Fibroblast of lung (primary cell): ENCODE measurements at regions not wholly inside any gene's neighbourhood (a gene's known extent, or its start where the extent isn't known, plus 50 kb on each side); places are given as distances from the start of the nearest gene placed in this dataset.

ENCODE experiments used
- DNase-seq, 2 donors: peaks; one replicate each; pipeline versions ENCODE4 v3.0.0 to v3.0.0-alpha.2; 2010; ENCODE audit warnings: low read depth in 2 of 2
- H2AFZ ChIP-seq: 2 replicates; pipeline ENCODE4 v1.5.1; 2012; ENCODE audit warnings: low read length, control low read depth, inconsistent platforms
- H3K27ac ChIP-seq: 2 replicates; pipeline ENCODE4 v1.5.1; 2011; ENCODE audit warnings: low read length, control low read depth; ENCODE audit not compliant: insufficient read depth
- H3K27me3 ChIP-seq: 2 replicates; pipeline ENCODE4 v1.5.1; 2011; ENCODE audit warnings: mild to moderate bottlenecking, low read length; ENCODE audit not compliant: control insufficient read depth, insufficient read depth
- H3K36me3 ChIP-seq: 2 replicates; pipeline ENCODE4 v1.5.1; 2011; ENCODE audit warnings: low read length; ENCODE audit not compliant: control insufficient read depth, insufficient read depth
- H3K4me1 ChIP-seq: 2 replicates; pipeline ENCODE4 v1.5.1; 2011; ENCODE audit warnings: low read length; ENCODE audit not compliant: control insufficient read depth, insufficient read depth; ENCODE audit errors: extremely low read depth
- H3K4me2 ChIP-seq: 2 replicates; pipeline ENCODE4 v1.5.1; 2011; ENCODE audit warnings: low read length, control low read depth; ENCODE audit not compliant: insufficient read depth; ENCODE audit errors: extremely low read depth
- H3K4me3 ChIP-seq, 4 experiments: fragments of 200-600 bp in 1 of 4; sonication (generic) in 1 of 4; replicated peaks in 1 of 4; 2 replicates each; pipeline ENCODE4 v1.5.1; 2011 to 2016; ENCODE audit warnings: low read length in 4 of 4, low read depth in 3 of 4, mild to moderate bottlenecking in 3 of 4, control low read depth in 2 of 4, inconsistent platforms in 1 of 4, mixed read lengths in 1 of 4; ENCODE audit not compliant: insufficient read depth in 1 of 4; ENCODE audit errors: control extremely low read depth in 1 of 4
- H3K79me2 ChIP-seq: 2 replicates; pipeline ENCODE4 v1.5.1; 2012; ENCODE audit warnings: mild to moderate bottlenecking, low read length, inconsistent platforms; ENCODE audit not compliant: control insufficient read depth, insufficient read depth
- H3K9ac ChIP-seq: 2 replicates; pipeline ENCODE4 v1.5.1; 2011; ENCODE audit warnings: mild to moderate bottlenecking, low read length, control low read depth; ENCODE audit not compliant: insufficient read depth
- H3K9me3 ChIP-seq: 2 replicates; pipeline ENCODE4 v1.5.1; 2012; ENCODE audit warnings: low read depth, low read length; ENCODE audit not compliant: control insufficient read depth, insufficient read depth
- H4K20me1 ChIP-seq: 2 replicates; pipeline ENCODE4 v1.5.1; 2011; ENCODE audit warnings: low read length; ENCODE audit not compliant: control insufficient read depth, insufficient read depth; ENCODE audit errors: extremely low read depth
- EZH2 ChIP-seq: IDR thresholded peaks from 2 replicates; pipeline ENCODE4 v1.5.1; 2012; ENCODE audit warnings: low read length, control low read depth, mild to moderate bottlenecking; ENCODE audit errors: missing control alignments
- TF ChIP-seq, protein P1 (sequence below), 2 donors: IDR thresholded peaks in 1 of 2; conservative IDR thresholded peaks in 1 of 2; 1 replicate in 1 of 2; 2 replicates in 1 of 2; pipeline ENCODE4 v1.5.1; 2011 to 2012; ENCODE audit warnings: low read length in 2 of 2, control low read depth in 1 of 2, inconsistent platforms in 1 of 2, low read depth in 1 of 2, mild to moderate bottlenecking in 1 of 2

DNA sequence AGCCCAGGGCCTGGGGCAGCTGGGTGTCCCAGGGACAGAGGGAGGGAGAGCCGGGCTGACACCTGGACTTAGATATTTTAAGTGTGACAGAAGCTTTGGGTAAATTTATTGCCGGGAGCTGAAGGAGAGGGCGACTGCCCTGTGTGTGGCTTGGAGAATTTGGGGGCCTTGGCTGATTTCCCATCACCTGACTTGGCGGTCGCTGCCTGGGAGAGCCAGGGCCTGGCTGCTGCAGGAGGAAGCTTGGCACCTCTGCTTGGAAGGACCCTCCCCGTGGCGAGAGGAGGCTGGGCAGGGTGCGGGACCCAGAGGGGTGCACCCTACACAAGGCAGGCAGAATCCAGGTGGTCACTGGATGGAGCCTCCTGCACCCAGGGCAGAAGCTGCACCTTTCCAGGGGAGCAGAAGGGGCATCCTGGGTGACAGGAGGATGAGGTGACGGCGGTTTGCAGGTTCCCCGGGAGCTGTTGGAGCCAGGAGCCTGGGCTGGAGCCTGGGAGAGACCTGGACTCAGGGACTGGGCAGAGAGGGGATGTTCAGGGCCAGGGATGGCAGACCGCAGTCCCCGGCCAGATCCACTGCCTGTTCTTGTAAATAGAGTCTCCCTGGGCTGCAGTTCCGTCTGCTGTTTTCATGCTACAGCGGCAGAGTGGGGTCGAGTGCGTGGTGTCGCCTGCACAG, 72.0 kb downstream of the RGS12 start:
- no peaks in the 10 kb centered on the region for H3K36me3 ChIP-seq
- DNase-seq = no peak
- no peak overlapping the region for H3K4me3 ChIP-seq
- no peak overlapping the region for H3K27ac ChIP-seq
- TF ChIP-seq, protein P1, sequence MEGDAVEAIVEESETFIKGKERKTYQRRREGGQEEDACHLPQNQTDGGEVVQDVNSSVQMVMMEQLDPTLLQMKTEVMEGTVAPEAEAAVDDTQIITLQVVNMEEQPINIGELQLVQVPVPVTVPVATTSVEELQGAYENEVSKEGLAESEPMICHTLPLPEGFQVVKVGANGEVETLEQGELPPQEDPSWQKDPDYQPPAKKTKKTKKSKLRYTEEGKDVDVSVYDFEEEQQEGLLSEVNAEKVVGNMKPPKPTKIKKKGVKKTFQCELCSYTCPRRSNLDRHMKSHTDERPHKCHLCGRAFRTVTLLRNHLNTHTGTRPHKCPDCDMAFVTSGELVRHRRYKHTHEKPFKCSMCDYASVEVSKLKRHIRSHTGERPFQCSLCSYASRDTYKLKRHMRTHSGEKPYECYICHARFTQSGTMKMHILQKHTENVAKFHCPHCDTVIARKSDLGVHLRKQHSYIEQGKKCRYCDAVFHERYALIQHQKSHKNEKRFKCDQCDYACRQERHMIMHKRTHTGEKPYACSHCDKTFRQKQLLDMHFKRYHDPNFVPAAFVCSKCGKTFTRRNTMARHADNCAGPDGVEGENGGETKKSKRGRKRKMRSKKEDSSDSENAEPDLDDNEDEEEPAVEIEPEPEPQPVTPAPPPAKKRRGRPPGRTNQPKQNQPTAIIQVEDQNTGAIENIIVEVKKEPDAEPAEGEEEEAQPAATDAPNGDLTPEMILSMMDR (conservative IDR thresholded peaks at IDR 0.05 in 1 of 2, IDR thresholded peaks at IDR 0.05 in 1 of 2; ENCODE audit: low read depth in 1 of 2, low read length in 2 of 2) = no peak
- TF ChIP-seq EZH2 = no peak
- no peaks in the 10 kb centered on the region for H3K79me2 ChIP-seq
- peaks cover 12% of the 10 kb centered on the region for H3K4me1 ChIP-seq
- no peaks in the 10 kb centered on the region for H3K9me3 ChIP-seq
- no peak overlapping the region for H3K4me2 ChIP-seq
- no peak overlapping the region for H3K9ac ChIP-seq
- no peaks in the 10 kb centered on the region for H3K27me3 ChIP-seq
- no peaks in the 10 kb centered on the region for H4K20me1 ChIP-seq
- H2AFZ ChIP-seq = no peak overlapping the region

DNA sequence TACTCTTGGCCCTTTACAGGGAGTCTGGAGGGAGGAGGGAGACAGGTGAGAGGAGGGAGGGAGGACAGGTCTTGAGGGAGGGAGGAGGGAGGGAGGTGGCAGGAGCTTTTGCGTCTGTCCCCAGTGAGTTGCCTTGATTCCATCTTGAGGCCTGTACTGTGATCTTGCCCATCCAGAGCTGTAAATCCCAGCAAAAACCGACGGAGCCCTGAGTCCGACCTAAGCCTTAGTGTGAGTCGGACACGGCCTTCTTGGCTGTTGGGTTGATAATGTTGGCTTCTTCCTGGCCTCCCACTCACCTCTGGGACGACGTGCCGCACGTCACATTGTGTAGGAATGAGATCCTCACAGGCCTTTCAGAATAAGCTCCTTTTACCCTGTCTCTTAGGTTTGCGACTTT, 72.5 kb downstream of the RGS12 start:
- Histone ChIP-seq H2AFZ (no peak overlapping the region), H3K4me1 (peaks cover 15% of the 10 kb centered on the region), H3K4me2 (no peak overlapping the region), H4K20me1 (no peaks in the 10 kb centered on the region), H3K9ac (no peak overlapping the region), H3K27me3 (no peaks in the 10 kb centered on the region), H3K36me3 (no peaks in the 10 kb centered on the region), H3K4me3 (no peak overlapping the region), H3K79me2 (no peaks in the 10 kb centered on the region), H3K9me3 (no peaks in the 10 kb centered on the region), H3K27ac (no peak overlapping the region)
- TF ChIP-seq, protein P1 (conservative IDR thresholded peaks at IDR 0.05 in 1 of 2, IDR thresholded peaks at IDR 0.05 in 1 of 2; ENCODE audit: low read depth in 1 of 2, low read length in 2 of 2) = no peak
- no peak for TF ChIP-seq EZH2
- no peak for DNase-seq

DNA sequence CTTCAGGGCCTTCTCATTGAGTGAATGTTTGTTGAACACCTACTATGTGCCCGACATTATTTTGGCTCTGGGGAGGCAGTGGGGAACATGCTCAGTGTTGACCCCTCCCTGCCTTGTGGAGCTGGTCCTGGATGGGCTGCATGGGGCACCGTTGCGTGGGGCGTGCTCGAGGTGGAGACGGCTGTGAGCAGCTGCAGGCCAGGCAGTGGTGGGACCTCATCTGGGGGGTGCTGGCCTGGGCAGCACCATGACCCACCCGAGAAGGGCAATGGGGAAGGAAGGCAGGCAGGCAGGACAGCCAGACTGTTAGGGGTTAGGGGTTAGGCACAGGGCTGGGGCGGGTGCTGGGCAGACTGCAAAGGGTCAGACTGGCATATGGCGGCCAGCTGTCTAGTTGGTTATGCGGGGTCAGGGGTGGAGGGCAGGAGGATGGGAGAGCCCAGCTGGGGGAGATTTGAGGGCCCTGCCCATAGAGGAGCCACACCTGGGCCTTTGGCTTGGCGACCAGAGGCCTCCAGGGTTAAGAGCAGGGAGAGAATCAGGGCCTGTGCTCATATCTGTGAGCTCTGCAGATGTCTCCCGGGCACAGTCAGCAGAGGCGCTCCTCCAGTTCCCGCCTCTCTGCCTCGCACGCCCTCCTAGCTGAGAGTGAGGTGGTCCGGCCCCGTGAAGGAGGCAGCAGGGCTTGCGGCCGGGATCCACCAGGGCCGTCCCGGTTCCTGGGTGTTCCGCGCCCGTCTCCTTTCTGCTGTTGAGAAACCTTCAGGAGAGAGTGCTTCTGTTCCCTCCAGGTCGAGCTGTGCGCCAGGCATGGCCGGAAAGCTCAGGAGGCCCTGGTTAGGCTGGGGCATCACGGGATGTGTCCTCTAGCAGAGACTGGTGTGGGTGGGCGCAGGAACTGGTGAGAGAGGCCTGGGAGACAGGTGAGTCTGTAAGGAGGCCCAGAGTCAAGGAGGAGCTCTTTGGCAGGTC, 73.3 kb downstream of the RGS12 start:
- TF ChIP-seq EZH2 = no peak
- TF ChIP-seq, protein P1 (conservative IDR thresholded peaks at IDR 0.05 in 1 of 2, IDR thresholded peaks at IDR 0.05 in 1 of 2; ENCODE audit: low read depth in 1 of 2, low read length in 2 of 2) = no peak
- H3K36me3 ChIP-seq = no peaks in the 10 kb centered on the region
- peaks cover 16% of the 10 kb centered on the region for H3K4me1 ChIP-seq
- no peaks in the 10 kb centered on the region for H3K27me3 ChIP-seq
- H3K4me3 ChIP-seq = no peak overlapping the region
- DNase-seq = no peak
- no peaks in the 10 kb centered on the region for H3K9me3 ChIP-seq
- H3K9ac ChIP-seq = no peak overlapping the region
- H3K4me2 ChIP-seq = no peak overlapping the region
- H4K20me1 ChIP-seq = no peaks in the 10 kb centered on the region
- no peak overlapping the region for H2AFZ ChIP-seq
- no peaks in the 10 kb centered on the region for H3K79me2 ChIP-seq
- H3K27ac ChIP-seq = no peak overlapping the region
